Suprapubic skin (tissue), 3 donors: ENCODE measurements at regions not wholly inside any gene's neighbourhood (a gene's known extent, or its start where the extent isn't known, plus 50 kb on each side); places are given as distances from the start of the nearest gene placed in this dataset.

Source experiments
- CTCF ChIP-seq, 2 donors: fragments of 200-600 bp in 1 of 2; fragments of 450-650 bp in 1 of 2; sonication (generic) in 1 of 2; IDR thresholded peaks; one replicate each; pipeline ENCODE4 v1.5.1; 2016 to 2019; ENCODE audit warnings: antibody characterized with exemption in 2 of 2, mild to moderate bottlenecking in 1 of 2, moderate library complexity in 1 of 2
- POLR2A ChIP-seq, 2 donors: fragments of 450-650 bp; IDR thresholded peaks; one replicate each; pipeline ENCODE4 v1.6.1; 2017; ENCODE audit warnings: antibody characterized with exemption in 2 of 2, mild to moderate bottlenecking in 2 of 2, moderate library complexity in 2 of 2

GRCh38 chr16:9241177-9241576 lies 149.7 kb downstream of the HAPSTR1 start:
- TF ChIP-seq CTCF (IDR thresholded peaks at IDR 0.05), result no peak
- TF ChIP-seq POLR2A (IDR thresholded peaks at IDR 0.05), result no peak
